GM12878 (cell line): ENCODE measurements at regions not wholly inside any gene's neighbourhood (a gene's known extent, or its start where the extent isn't known, plus 50 kb on each side); places are given as distances from the start of the nearest gene placed in this dataset.

ENCODE experiments used
- CBX5 ChIP-seq: sonication (generic); IDR thresholded peaks from 2 replicates; pipeline ENCODE4 v1.6.1; 2016; ENCODE audit warnings: low read depth, moderate library complexity, mild to moderate bottlenecking, inconsistent platforms
- SIN3A ChIP-seq: IDR thresholded peaks from 2 replicates; pipeline ENCODE4 v1.6.1; 2012; ENCODE audit warnings: low read depth, low read length, improper control_type of control experiment
- ZNF274 ChIP-seq: IDR thresholded peaks from one replicate; pipeline ENCODE4 v1.8.0; 2011; ENCODE audit not compliant: insufficient read length, insufficient read depth
- TF ChIP-seq, protein P1 (sequence below): fragments of 450-650 bp; formaldehyde crosslinking; IDR thresholded peaks from 2 replicates; pipeline ENCODE4 v1.4.0; 2022; ENCODE audit warnings: mild to moderate bottlenecking, moderate library complexity
- TF ChIP-seq, protein P2 (sequence below): fragments of 450-650 bp; IDR thresholded peaks from 2 replicates; pipeline ENCODE4 v1.6.1; 2017; ENCODE audit warnings: mild to moderate bottlenecking

DNA sequence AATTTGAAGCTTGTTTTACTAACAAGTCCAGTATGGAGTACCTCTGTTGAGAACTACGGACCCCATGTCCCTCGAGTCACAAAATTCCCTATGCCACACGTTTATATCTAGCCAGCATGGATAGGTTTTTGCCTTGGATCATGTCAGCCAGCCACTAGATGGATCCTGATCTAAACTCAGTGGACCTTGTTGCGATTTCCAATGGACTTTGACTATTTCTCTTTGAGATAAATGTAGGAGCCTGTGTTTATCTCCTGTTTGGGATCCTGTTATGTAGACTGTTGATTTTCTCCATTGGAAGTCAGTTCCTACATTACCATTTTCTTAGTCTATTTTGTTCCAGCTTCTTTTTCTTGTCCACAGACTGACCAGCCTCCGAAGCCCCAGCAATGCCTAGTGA lies 127.1 kb upstream of the BMAL1 start:
- TF ChIP-seq CBX5 (no peak), ZNF274 (no peak), SIN3A (no peak)
- TF ChIP-seq, protein P1, sequence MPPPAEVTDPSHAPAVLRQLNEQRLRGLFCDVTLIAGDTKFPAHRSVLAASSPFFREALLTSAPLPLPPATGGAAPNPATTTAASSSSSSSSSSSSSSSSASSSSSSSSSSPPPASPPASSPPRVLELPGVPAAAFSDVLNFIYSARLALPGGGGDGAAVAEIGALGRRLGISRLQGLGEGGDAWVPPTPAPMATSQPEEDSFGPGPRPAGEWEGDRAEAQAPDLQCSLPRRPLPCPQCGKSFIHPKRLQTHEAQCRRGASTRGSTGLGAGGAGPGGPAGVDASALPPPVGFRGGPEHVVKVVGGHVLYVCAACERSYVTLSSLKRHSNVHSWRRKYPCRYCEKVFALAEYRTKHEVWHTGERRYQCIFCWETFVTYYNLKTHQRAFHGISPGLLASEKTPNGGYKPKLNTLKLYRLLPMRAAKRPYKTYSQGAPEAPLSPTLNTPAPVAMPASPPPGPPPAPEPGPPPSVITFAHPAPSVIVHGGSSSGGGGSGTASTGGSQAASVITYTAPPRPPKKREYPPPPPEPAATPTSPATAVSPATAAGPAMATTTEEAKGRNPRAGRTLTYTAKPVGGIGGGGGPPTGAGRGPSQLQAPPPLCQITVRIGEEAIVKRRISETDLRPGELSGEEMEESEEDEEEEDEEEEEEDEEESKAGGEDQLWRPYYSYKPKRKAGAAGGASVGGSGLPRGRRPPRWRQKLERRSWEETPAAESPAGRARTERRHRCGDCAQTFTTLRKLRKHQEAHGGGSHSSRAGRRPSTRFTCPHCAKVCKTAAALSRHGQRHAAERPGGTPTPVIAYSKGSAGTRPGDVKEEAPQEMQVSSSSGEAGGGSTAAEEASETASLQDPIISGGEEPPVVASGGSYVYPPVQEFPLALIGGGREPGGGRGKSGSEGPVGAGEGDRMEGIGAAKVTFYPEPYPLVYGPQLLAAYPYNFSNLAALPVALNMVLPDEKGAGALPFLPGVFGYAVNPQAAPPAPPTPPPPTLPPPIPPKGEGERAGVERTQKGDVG (CRISPR knock-in tag) = no peak
- TF ChIP-seq, protein P2, sequence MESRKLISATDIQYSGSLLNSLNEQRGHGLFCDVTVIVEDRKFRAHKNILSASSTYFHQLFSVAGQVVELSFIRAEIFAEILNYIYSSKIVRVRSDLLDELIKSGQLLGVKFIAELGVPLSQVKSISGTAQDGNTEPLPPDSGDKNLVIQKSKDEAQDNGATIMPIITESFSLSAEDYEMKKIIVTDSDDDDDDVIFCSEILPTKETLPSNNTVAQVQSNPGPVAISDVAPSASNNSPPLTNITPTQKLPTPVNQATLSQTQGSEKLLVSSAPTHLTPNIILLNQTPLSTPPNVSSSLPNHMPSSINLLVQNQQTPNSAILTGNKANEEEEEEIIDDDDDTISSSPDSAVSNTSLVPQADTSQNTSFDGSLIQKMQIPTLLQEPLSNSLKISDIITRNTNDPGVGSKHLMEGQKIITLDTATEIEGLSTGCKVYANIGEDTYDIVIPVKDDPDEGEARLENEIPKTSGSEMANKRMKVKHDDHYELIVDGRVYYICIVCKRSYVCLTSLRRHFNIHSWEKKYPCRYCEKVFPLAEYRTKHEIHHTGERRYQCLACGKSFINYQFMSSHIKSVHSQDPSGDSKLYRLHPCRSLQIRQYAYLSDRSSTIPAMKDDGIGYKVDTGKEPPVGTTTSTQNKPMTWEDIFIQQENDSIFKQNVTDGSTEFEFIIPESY = no peak
